Activated T-cell treated with anti-CD3 and anti-CD28 coated beads for 4 hours (primary cell): ENCODE measurements at regions not wholly inside any gene's neighbourhood (a gene's known extent, or its start where the extent isn't known, plus 50 kb on each side); places are given as distances from the start of the nearest gene placed in this dataset.
A peak's percentile ranks its signal among the peaks of the same experiment; 100 is the strongest.
"Not testable (repeated sequence)": the region's sequence is repeated elsewhere in the genome, so short reads cannot be mapped to it uniquely, and the experiment has no call there.

ENCODE experiments used
- DNase-seq: peaks from one replicate; pipeline ENCODE4 v3.0.0-alpha.2; 2020

GRCh38 chr3:82141592-82141991 is 380.1 kb upstream of the GBE1 start:
- DNase-seq: no peak

GRCh38 chr3:82137861-82138260 is 376.4 kb upstream of the GBE1 start:
- DNase-seq: no peak

- DNase-seq: no peak
These were observed 375.6 kb upstream of the GBE1 start for GRCh38 chr3:82137050-82137449.

GRCh38 chr3:82133070-82133606 is 371.7 kb upstream of the GBE1 start:
- peak; percentile 11 for DNase-seq

GRCh38 chr3:82132210-82133069 is 371.0 kb upstream of the GBE1 start:
- DNase-seq: no peak

- DNase-seq: no peak
These were observed 368.6 kb upstream of the GBE1 start for GRCh38 chr3:82130046-82130445.

- DNase-seq: no peak
These were observed 367.9 kb upstream of the GBE1 start for GRCh38 chr3:82129221-82129801.

- DNase-seq: no peak
These were observed 366.8 kb upstream of the GBE1 start for GRCh38 chr3:82128271-82128670.

GRCh38 chr3:82122554-82123345 is 361.3 kb upstream of the GBE1 start:
- no peak for DNase-seq

GRCh38 chr3:82114589-82114988 is 353.1 kb upstream of the GBE1 start:
- DNase-seq: no peak

GRCh38 chr3:82110721-82111120 is 349.3 kb upstream of the GBE1 start:
- DNase-seq: not testable (repeated sequence)

- DNase-seq: no peak
These were observed 341.8 kb upstream of the GBE1 start for GRCh38 chr3:82103241-82103640.

- DNase-seq: no peak
These were observed 338.9 kb upstream of the GBE1 start for GRCh38 chr3:82100378-82100777.

GRCh38 chr3:82093641-82094040 is 332.2 kb upstream of the GBE1 start:
- DNase-seq: no peak

GRCh38 chr3:82088749-82089148 is 327.3 kb upstream of the GBE1 start:
- no peak for DNase-seq

- DNase-seq: no peak
These were observed 326.5 kb upstream of the GBE1 start for GRCh38 chr3:82087958-82088357.

GRCh38 chr3:82085851-82086475 is 324.5 kb upstream of the GBE1 start:
- no peak for DNase-seq

GRCh38 chr3:82085356-82085755 is 323.9 kb upstream of the GBE1 start:
- DNase-seq: no peak

GRCh38 chr3:82084824-82085223 is 323.4 kb upstream of the GBE1 start:
- DNase-seq: no peak

GRCh38 chr3:82082796-82083195 is 321.4 kb upstream of the GBE1 start:
- no peak for DNase-seq

- no peak for DNase-seq
These were observed 319.9 kb upstream of the GBE1 start for GRCh38 chr3:82081351-82081750.

- DNase-seq: no peak
These were observed 319.3 kb upstream of the GBE1 start for GRCh38 chr3:82080792-82081191.

- no peak for DNase-seq
These were observed 318.8 kb upstream of the GBE1 start for GRCh38 chr3:82080261-82080660.
